ENCODE measurements at regions not wholly inside any gene's neighbourhood (a gene's known extent, or its start where the extent isn't known, plus 50 kb on each side); places are given as distances from the start of the nearest gene placed in this dataset.
A peak's percentile ranks its signal among the peaks of the same experiment; 100 is the strongest.

DNA sequence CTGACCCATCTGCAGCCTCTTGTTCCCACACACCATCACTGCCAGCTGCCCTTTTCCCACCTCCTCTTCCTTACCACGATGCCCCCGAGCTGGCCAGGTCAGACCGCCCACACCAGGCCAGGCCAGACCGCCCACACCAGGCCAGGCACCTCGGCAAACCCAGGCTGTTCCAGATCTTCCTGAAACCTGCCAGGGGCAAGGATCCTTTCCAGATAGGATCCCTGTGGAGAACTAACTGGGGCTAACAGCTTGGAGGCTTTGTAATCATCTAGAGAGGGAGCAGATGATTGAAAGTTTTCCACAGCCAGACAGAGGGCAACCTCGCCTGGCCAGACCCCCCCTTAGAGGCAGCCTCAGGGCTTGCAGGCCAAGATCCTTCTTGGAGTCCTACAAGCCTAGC lies 287.3 kb upstream of the TLE3 start:
- Histone ChIP-seq H2AFZ (replicated peaks) (no peak overlapping the region), H3K27ac (no peak overlapping the region), H3K4me1 (no peaks in the 10 kb centered on the region), H3F3A (ENCODE audit: low read depth) (no peaks in the 10 kb centered on the region), H3K27me3 (no peaks in the 10 kb centered on the region), H4K20me1 (ENCODE audit: low read depth) (no peaks in the 10 kb centered on the region), H3K9ac (no peak overlapping the region), H3K9me3 (ENCODE audit: low read depth) (no peaks in the 10 kb centered on the region), H3K79me2 (ENCODE audit: low read depth) (no peaks in the 10 kb centered on the region), H3K36me3 (no peaks in the 10 kb centered on the region), H3K4me3 (no peak overlapping the region), H3K4me2 (no peak overlapping the region)
- Mint-ChIP-seq H3K27ac (no peak overlapping the region), H3K4me1 (peaks cover 19% of the 10 kb centered on the region), H3K27me3 (ENCODE audit: insufficient read depth, low read depth) (peaks cover 23% of the 10 kb centered on the region), H3K9me3 (no peaks in the 10 kb centered on the region), H3K36me3 (no peaks in the 10 kb centered on the region), H3K4me3 (no peak overlapping the region)
- DNase-seq (ENCODE audit: low spot score), result no peak
- no peak for TF ChIP-seq EZH2phosphoT487 (IDR thresholded peaks at IDR 0.05)
- TF ChIP-seq, protein P1, sequence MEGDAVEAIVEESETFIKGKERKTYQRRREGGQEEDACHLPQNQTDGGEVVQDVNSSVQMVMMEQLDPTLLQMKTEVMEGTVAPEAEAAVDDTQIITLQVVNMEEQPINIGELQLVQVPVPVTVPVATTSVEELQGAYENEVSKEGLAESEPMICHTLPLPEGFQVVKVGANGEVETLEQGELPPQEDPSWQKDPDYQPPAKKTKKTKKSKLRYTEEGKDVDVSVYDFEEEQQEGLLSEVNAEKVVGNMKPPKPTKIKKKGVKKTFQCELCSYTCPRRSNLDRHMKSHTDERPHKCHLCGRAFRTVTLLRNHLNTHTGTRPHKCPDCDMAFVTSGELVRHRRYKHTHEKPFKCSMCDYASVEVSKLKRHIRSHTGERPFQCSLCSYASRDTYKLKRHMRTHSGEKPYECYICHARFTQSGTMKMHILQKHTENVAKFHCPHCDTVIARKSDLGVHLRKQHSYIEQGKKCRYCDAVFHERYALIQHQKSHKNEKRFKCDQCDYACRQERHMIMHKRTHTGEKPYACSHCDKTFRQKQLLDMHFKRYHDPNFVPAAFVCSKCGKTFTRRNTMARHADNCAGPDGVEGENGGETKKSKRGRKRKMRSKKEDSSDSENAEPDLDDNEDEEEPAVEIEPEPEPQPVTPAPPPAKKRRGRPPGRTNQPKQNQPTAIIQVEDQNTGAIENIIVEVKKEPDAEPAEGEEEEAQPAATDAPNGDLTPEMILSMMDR (IDR thresholded peaks at IDR 0.05), result no peak

DNA sequence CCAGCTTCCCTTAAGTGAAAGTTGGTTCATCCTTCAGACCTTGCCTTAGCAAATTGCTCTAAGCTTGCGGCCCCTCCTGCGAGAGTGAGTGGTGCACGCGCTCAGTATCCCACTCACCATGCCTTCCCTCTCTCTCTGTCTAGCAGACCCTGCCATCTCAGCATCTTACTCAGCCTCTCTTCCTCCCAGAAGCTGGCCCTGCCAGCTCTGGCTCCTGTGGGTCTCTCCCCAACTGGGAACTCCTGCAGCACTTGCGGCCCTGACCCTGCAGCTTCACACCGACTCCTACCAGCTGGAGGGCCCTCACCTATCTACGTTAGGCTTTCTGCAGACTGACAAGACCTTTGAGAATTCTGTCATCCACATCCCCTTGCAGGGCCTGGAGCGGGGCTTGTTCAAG lies 286.1 kb upstream of the TLE3 start:
- peaks cover 20% of the 10 kb centered on the region for H3K4me1 Mint-ChIP-seq
- H3K4me2 ChIP-seq, result no peak overlapping the region
- no peaks in the 10 kb centered on the region for H3K9me3 Mint-ChIP-seq
- H3K27ac Mint-ChIP-seq, result peak overlapping the region; percentile 30
- no peaks in the 10 kb centered on the region for H3K36me3 ChIP-seq
- no peaks in the 10 kb centered on the region for H3K79me2 ChIP-seq (ENCODE audit: low read depth)
- peaks cover 21% of the 10 kb centered on the region for H3K27me3 Mint-ChIP-seq (ENCODE audit: insufficient read depth, low read depth)
- H3K9ac ChIP-seq, result no peak overlapping the region
- no peak for TF ChIP-seq EZH2 (IDR thresholded peaks at IDR 0.05)
- TF ChIP-seq EZH2phosphoT487 (IDR thresholded peaks at IDR 0.05), result no peak
- no peaks in the 10 kb centered on the region for H3K36me3 Mint-ChIP-seq
- H4K20me1 ChIP-seq (ENCODE audit: low read depth), result no peaks in the 10 kb centered on the region
- H3F3A ChIP-seq (ENCODE audit: low read depth), result no peaks in the 10 kb centered on the region
- H3K27ac ChIP-seq, result no peak overlapping the region
- no peak overlapping the region for H3K4me3 Mint-ChIP-seq
- no peak overlapping the region for H3K4me3 ChIP-seq
- H3K9me3 ChIP-seq (ENCODE audit: low read depth), result no peaks in the 10 kb centered on the region
- DNase-seq (ENCODE audit: low spot score), result no peak
- H2AFZ ChIP-seq (replicated peaks), result no peak overlapping the region
- H3K27me3 ChIP-seq, result no peaks in the 10 kb centered on the region
- H3K4me1 ChIP-seq, result no peaks in the 10 kb centered on the region

DNA sequence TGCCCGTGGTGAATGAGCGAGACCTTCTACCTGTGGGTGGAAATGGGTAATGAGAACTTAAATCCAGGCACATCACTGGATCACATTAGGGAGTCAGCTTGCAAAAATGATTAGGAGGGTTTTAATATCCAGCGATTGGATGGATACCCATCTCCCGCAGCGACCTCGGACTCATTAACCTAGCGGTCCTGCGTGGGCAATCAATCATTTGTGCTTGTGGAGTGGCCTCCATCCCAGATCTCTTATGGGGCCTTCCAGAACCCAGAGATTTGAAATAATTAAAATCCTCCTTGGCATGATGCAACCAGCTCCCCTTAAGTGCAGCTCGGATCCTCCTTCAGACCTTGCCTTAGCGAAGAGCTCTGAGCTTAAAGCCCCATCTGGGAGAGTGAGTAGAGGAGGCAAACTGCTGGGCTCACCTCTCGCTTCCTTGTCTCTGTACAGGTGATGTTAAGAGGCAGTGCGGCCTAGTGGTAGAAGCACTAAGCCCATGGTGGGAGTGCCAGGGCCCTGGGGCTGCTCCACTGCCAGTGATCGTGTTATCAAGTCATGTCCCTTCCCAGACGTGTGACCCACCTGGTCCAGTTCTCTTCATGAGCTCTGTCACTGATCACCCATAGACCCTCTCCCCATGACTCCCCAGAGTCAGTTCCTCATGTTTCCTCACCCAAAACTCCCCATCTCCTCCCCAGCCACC lies 285.2 kb upstream of the TLE3 start:
- Histone ChIP-seq H3K79me2 (ENCODE audit: low read depth) (no peaks in the 10 kb centered on the region), H3F3A (ENCODE audit: low read depth) (no peaks in the 10 kb centered on the region), H3K27me3 (no peaks in the 10 kb centered on the region), H3K9ac (no peak overlapping the region), H3K4me3 (no peak overlapping the region), H3K4me1 (peaks cover 3% of the 10 kb centered on the region), H3K36me3 (no peaks in the 10 kb centered on the region), H4K20me1 (ENCODE audit: low read depth) (no peaks in the 10 kb centered on the region), H2AFZ (replicated peaks) (no peak overlapping the region), H3K9me3 (ENCODE audit: low read depth) (no peaks in the 10 kb centered on the region), H3K27ac (no peak overlapping the region), H3K4me2 (no peak overlapping the region)
- DNase-seq (ENCODE audit: low spot score), result no peak
- Mint-ChIP-seq H3K27me3 (ENCODE audit: insufficient read depth, low read depth) (peaks cover 20% of the 10 kb centered on the region), H3K36me3 (no peaks in the 10 kb centered on the region), H3K9me3 (no peaks in the 10 kb centered on the region), H3K27ac (no peak overlapping the region), H3K4me1 (peaks cover 25% of the 10 kb centered on the region), H3K4me3 (no peak overlapping the region)
- TF ChIP-seq, protein P1 (IDR thresholded peaks at IDR 0.05), result no peak
- TF ChIP-seq EZH2phosphoT487 (IDR thresholded peaks at IDR 0.05) (no peak), EZH2 (IDR thresholded peaks at IDR 0.05) (no peak)

DNA sequence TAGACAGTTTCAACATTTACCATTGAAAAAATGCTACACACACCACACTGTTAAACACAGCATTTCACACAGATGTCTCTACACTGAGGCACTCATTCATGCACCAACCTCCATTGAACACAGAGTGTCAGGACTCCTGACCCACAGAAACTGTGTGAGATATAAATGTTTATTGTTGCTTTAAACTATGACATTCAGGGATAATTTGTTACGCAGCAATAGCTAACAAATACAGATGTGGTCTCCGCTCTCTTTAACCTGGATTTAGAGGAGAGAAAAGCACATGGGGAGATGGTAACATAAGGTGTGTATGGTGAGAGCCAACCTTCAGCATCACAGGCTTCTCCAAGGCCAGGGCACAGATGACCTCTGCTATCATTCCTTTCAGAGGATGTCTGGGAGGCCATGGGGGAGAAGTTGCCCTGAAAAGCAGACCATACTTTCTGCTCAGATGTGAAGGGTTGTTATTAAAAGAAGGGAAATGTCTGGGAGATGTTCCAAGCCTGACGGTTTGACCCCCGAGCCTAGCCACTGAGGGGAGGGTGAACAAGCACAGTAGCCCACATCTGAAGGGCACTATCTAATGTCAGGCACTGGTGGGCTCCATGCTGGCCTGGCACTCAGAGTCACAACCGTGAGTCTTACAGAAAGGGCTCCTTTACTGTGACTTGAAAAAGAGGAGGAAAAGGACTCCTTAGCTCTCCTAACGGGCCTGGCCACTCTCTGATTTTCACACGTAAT lies 284.5 kb upstream of the TLE3 start:
- Histone ChIP-seq H3K4me3 (no peak overlapping the region), H4K20me1 (ENCODE audit: low read depth) (no peaks in the 10 kb centered on the region), H3K9me3 (ENCODE audit: low read depth) (no peaks in the 10 kb centered on the region), H3K27me3 (no peaks in the 10 kb centered on the region), H3F3A (ENCODE audit: low read depth) (no peaks in the 10 kb centered on the region), H2AFZ (replicated peaks) (no peak overlapping the region), H3K4me1 (peaks cover 11% of the 10 kb centered on the region), H3K79me2 (ENCODE audit: low read depth) (no peaks in the 10 kb centered on the region), H3K36me3 (no peaks in the 10 kb centered on the region), H3K27ac (no peak overlapping the region), H3K4me2 (no peak overlapping the region), H3K9ac (no peak overlapping the region)
- Mint-ChIP-seq H3K27me3 (ENCODE audit: insufficient read depth, low read depth) (peaks cover 20% of the 10 kb centered on the region), H3K27ac (no peak overlapping the region), H3K36me3 (no peaks in the 10 kb centered on the region), H3K9me3 (no peaks in the 10 kb centered on the region), H3K4me1 (peaks cover 33% of the 10 kb centered on the region), H3K4me3 (no peak overlapping the region)
- TF ChIP-seq EZH2phosphoT487 (IDR thresholded peaks at IDR 0.05) (no peak), EZH2 (IDR thresholded peaks at IDR 0.05) (no peak)
- TF ChIP-seq, protein P1 (IDR thresholded peaks at IDR 0.05), result no peak
- no peak for DNase-seq (ENCODE audit: low spot score)
